Thyroid gland (tissue), 4 donors: ENCODE measurements at regions not wholly inside any gene's neighbourhood (a gene's known extent, or its start where the extent isn't known, plus 50 kb on each side); places are given as distances from the start of the nearest gene placed in this dataset.

ENCODE experiments used
- DNase-seq, 2 donors: peaks; one replicate each; pipeline ENCODE4 v3.0.0-alpha.2; 2019
- H3K27ac ChIP-seq, 3 donors: fragments of 200-600 bp; sonication (generic); 1 replicate in 2 of 3; 2 replicates in 1 of 3; pipeline ENCODE4 v1.5.1; 2016 to 2019; ENCODE audit warnings: mild to moderate bottlenecking in 1 of 3, moderate library complexity in 1 of 3
- H3K27me3 ChIP-seq: fragments of 200-600 bp; sonication (generic); one replicate; pipeline ENCODE4 v1.5.1; 2019
- H3K36me3 ChIP-seq, 2 donors: fragments of 200-600 bp; sonication (generic); one replicate each; pipeline ENCODE4 v1.5.1; 2016 to 2019
- H3K4me1 ChIP-seq, 2 donors: fragments of 200-600 bp; sonication (generic); one replicate each; pipeline ENCODE4 v1.5.1; 2017 to 2019
- H3K4me3 ChIP-seq, 3 donors: fragments of 200-600 bp; sonication (generic); replicated peaks in 1 of 3; 1 replicate in 2 of 3; 2 replicates in 1 of 3; pipeline ENCODE4 v1.5.1; 2016; ENCODE audit warnings: mild to moderate bottlenecking in 1 of 3
- H3K9me3 ChIP-seq: fragments of 200-600 bp; sonication (generic); one replicate; pipeline ENCODE4 v1.5.1; 2017
- CTCF ChIP-seq, 6 experiments: fragments of 200-600 bp in 3 of 6; fragments of 450-650 bp in 3 of 6; sonication (generic) in 3 of 6; IDR thresholded peaks; one replicate each; pipeline ENCODE4 v1.5.1; 2016 to 2019; ENCODE audit warnings: antibody characterized with exemption in 6 of 6, mild to moderate bottlenecking in 2 of 6, inconsistent platforms in 1 of 6, moderate library complexity in 1 of 6
- POLR2A ChIP-seq, 2 donors: fragments of 450-650 bp; IDR thresholded peaks; one replicate each; pipeline ENCODE4 v1.6.1; 2017; ENCODE audit warnings: antibody characterized with exemption in 2 of 2, mild to moderate bottlenecking in 2 of 2, moderate library complexity in 1 of 2
- WGBS, 2 donors: methylation state at CpG; one replicate each; pipeline ENCODE4 v1.1.5; 2017; 5-methylcytosine and 5-hydroxymethylcytosine counted together
- intact Hi-C: fragments of 100-400 bp; cut with DNase I; formaldehyde crosslinking; loops from one replicate; pipeline ENCODE4 v1.15.1; 2023

- Histone ChIP-seq H3K27me3 (no peaks in the 10 kb centered on the region), H3K4me3 (no peak overlapping the region), H3K4me1 (no peaks in the 10 kb centered on the region), H3K36me3 (no peaks in the 10 kb centered on the region), H3K27ac (no peak overlapping the region), H3K9me3 (no peaks in the 10 kb centered on the region)
- no peak for DNase-seq
- intact Hi-C loops, result no loop called here
- TF ChIP-seq POLR2A (IDR thresholded peaks at IDR 0.05), result no peak
- WGBS, 2 donors, result 80 to 82% methylated on average over 1 of the region's 1 CpG
These were observed 336.1 kb upstream of the SLC30A5 start for GRCh38 chr5:68757626-68758212.

GRCh38 chr5:68759593-68759992 lies 334.2 kb upstream of the SLC30A5 start:
- Histone ChIP-seq H3K9me3 (no peaks in the 10 kb centered on the region), H3K27me3 (no peaks in the 10 kb centered on the region), H3K27ac (no peak overlapping the region), H3K4me3 (no peak overlapping the region), H3K4me1 (no peaks in the 10 kb centered on the region), H3K36me3 (no peaks in the 10 kb centered on the region)
- WGBS, 2 donors, result 92 to 93% methylated on average over 5 of the region's 5 CpGs
- TF ChIP-seq CTCF (IDR thresholded peaks at IDR 0.05) (no peak), POLR2A (IDR thresholded peaks at IDR 0.05) (no peak)
- no peak for DNase-seq
- intact Hi-C loops, result no loop called here

- TF ChIP-seq CTCF (IDR thresholded peaks at IDR 0.05) (no peak), POLR2A (IDR thresholded peaks at IDR 0.05) (no peak)
- intact Hi-C loops, result no loop called here
- H3K4me3 ChIP-seq, result no peak overlapping the region
These were observed 331.6 kb upstream of the SLC30A5 start for GRCh38 chr5:68762201-68762600.

GRCh38 chr5:68766952-68767464 lies 326.8 kb upstream of the SLC30A5 start:
- no peak overlapping the region for H3K27ac ChIP-seq
- H3K36me3 ChIP-seq, result no peaks in the 10 kb centered on the region
- intact Hi-C loops, result no loop called here
- H3K4me1 ChIP-seq, result no peaks in the 10 kb centered on the region
- no peaks in the 10 kb centered on the region for H3K27me3 ChIP-seq
- 89 to 92% methylated on average over 4 of the region's 4 CpGs for WGBS, 2 donors
- TF ChIP-seq CTCF (IDR thresholded peaks at IDR 0.05), result no peak
- no peak for TF ChIP-seq POLR2A (IDR thresholded peaks at IDR 0.05)
- no peak overlapping the region for H3K4me3 ChIP-seq
- no peak for DNase-seq
- no peaks in the 10 kb centered on the region for H3K9me3 ChIP-seq

More at GRCh38 chr5:68762201-68762600, 331.6 kb upstream of the SLC30A5 start:
- Histone ChIP-seq H3K4me1 (no peaks in the 10 kb centered on the region), H3K27me3 (no peaks in the 10 kb centered on the region), H3K9me3 (no peaks in the 10 kb centered on the region), H3K27ac (no peak overlapping the region), H3K36me3 (no peaks in the 10 kb centered on the region)
- no peak for DNase-seq
- 91 to 93% methylated on average over 2 of the region's 2 CpGs for WGBS, 2 donors

- Histone ChIP-seq H3K4me1 (no peaks in the 10 kb centered on the region), H3K27ac (no peak overlapping the region), H3K36me3 (no peaks in the 10 kb centered on the region), H3K4me3 (no peak overlapping the region), H3K9me3 (no peaks in the 10 kb centered on the region), H3K27me3 (no peaks in the 10 kb centered on the region)
- 87 to 90% methylated on average over 3 of the region's 3 CpGs for WGBS, 2 donors
- no peak for TF ChIP-seq POLR2A (IDR thresholded peaks at IDR 0.05)
- TF ChIP-seq CTCF (IDR thresholded peaks at IDR 0.05), result no peak
- DNase-seq, result no peak
- intact Hi-C loops, result no loop called here
These were observed 323.3 kb upstream of the SLC30A5 start for GRCh38 chr5:68770551-68770950.
